ENCODE measurements at regions not wholly inside any gene's neighbourhood (a gene's known extent, or its start where the extent isn't known, plus 50 kb on each side); places are given as distances from the start of the nearest gene placed in this dataset.

GRCh38 chr18:34411952-34412351, 187.2 kb upstream of the NOL4 start:
- no peak for TF ChIP-seq CTCF (IDR thresholded peaks at IDR 0.05; ENCODE audit: low read depth, low read length)
- Histone ChIP-seq H3K9me3 (ENCODE audit: severe bottlenecking) (no peaks in the 10 kb centered on the region), H3K27me3 (ENCODE audit: insufficient read depth, low read depth, severe bottlenecking) (no peaks in the 10 kb centered on the region), H3K36me3 (no peaks in the 10 kb centered on the region), H3K4me3 (ENCODE audit: low read depth, low read length) (no peak overlapping the region), H3K27ac (no peak overlapping the region)
- DNase-seq, result no peak

- Histone ChIP-seq H3K36me3 (no peaks in the 10 kb centered on the region), H3K9me3 (ENCODE audit: severe bottlenecking) (no peaks in the 10 kb centered on the region), H3K4me3 (ENCODE audit: low read depth, low read length) (no peak overlapping the region), H3K27me3 (ENCODE audit: insufficient read depth, low read depth, severe bottlenecking) (no peaks in the 10 kb centered on the region), H3K27ac (no peak overlapping the region)
- TF ChIP-seq CTCF (IDR thresholded peaks at IDR 0.05; ENCODE audit: low read depth, low read length), result no peak
- DNase-seq, result no peak
Measured at GRCh38 chr18:34431042-34431441, 206.3 kb upstream of the NOL4 start.

GRCh38 chr18:34444622-34445021, 219.9 kb upstream of the NOL4 start:
- Histone ChIP-seq H3K36me3 (no peaks in the 10 kb centered on the region), H3K4me3 (ENCODE audit: low read depth, low read length) (no peak overlapping the region), H3K27ac (no peak overlapping the region), H3K27me3 (ENCODE audit: insufficient read depth, low read depth, severe bottlenecking) (peaks cover 2% of the 10 kb centered on the region), H3K9me3 (ENCODE audit: severe bottlenecking) (no peaks in the 10 kb centered on the region)
- no peak for TF ChIP-seq CTCF (IDR thresholded peaks at IDR 0.05; ENCODE audit: low read depth, low read length)
- no peak for DNase-seq

- DNase-seq, result no peak
- no peak overlapping the region for H3K27ac ChIP-seq
- peaks cover 2% of the 10 kb centered on the region for H3K27me3 ChIP-seq (ENCODE audit: insufficient read depth, low read depth, severe bottlenecking)
Measured at GRCh38 chr18:34448662-34449061, 223.9 kb upstream of the NOL4 start.

DNA sequence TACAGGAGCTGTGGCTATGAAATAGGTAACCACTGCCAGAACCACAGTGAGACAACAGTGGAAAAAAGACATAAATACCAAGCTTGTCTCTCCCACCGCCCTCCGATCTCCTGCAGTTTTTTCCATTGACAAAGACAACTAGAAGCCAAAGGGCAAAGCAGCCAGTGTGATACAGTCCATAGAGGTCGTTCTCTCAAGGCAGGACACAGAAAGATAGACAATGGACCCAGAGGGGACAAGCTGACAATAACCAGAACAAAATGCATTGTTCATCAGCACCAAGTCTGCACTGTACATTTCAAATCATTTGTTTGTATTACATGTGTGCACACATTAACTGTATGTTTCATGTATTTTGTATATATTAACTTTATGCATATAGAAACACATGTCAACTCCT, 233.0 kb upstream of the NOL4 start:
- no peak for DNase-seq
- Histone ChIP-seq H3K36me3 (no peaks in the 10 kb centered on the region), H3K9me3 (ENCODE audit: severe bottlenecking) (no peaks in the 10 kb centered on the region), H3K27ac (no peak overlapping the region), H3K4me3 (ENCODE audit: low read depth, low read length) (no peak overlapping the region), H3K27me3 (ENCODE audit: insufficient read depth, low read depth, severe bottlenecking) (no peaks in the 10 kb centered on the region)
- TF ChIP-seq CTCF (IDR thresholded peaks at IDR 0.05; ENCODE audit: low read depth, low read length), result no peak

More at GRCh38 chr18:34448662-34449061, 223.9 kb upstream of the NOL4 start:
- no peaks in the 10 kb centered on the region for H3K9me3 ChIP-seq (ENCODE audit: severe bottlenecking)
- H3K36me3 ChIP-seq, result no peaks in the 10 kb centered on the region
- no peak overlapping the region for H3K4me3 ChIP-seq (ENCODE audit: low read depth, low read length)
- TF ChIP-seq CTCF (IDR thresholded peaks at IDR 0.05; ENCODE audit: low read depth, low read length), result no peak

DNA sequence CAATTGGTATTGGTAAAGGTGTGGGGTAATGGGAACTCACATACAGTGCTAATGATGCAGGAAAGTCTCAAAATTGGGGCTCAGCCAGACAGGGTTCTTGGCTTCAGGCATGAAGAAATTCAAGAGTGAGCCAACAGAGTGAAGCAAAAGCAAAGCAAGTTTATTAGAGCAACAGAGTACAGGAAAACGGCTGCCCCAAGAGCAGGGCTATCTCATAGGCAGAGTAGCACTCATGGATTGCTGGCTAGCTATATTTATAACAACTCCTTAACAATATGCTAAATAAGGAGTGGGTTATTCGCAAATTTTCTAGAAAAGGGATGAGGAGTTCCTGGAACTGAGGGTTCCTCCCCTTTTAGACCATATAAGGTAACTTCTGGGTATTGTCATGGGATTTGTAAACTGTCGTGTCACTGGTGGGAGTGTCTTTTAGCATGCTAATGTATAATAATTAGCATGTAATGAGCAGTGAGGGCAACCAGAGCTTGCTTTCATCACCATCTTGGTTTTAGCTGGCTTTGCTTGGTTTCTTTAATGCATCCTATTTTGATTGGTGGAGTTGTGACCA, 233.8 kb upstream of the NOL4 start:
- Histone ChIP-seq H3K9me3 (ENCODE audit: severe bottlenecking) (no peaks in the 10 kb centered on the region), H3K4me3 (ENCODE audit: low read depth, low read length) (no peak overlapping the region), H3K27me3 (ENCODE audit: insufficient read depth, low read depth, severe bottlenecking) (no peaks in the 10 kb centered on the region), H3K27ac (no peak overlapping the region), H3K36me3 (no peaks in the 10 kb centered on the region)
- no peak for DNase-seq
- no peak for TF ChIP-seq CTCF (IDR thresholded peaks at IDR 0.05; ENCODE audit: low read depth, low read length)
